NCI-H82 (cell line): ENCODE measurements at regions not wholly inside any gene's neighbourhood (a gene's known extent, or its start where the extent isn't known, plus 50 kb on each side); places are given as distances from the start of the nearest gene placed in this dataset.
"Not testable (repeated sequence)": the region's sequence is repeated elsewhere in the genome, so short reads cannot be mapped to it uniquely, and the experiment has no call there.

Experiments used
- DNase-seq: peaks from one replicate; lab custom pipeline; 2025; lab: John Stamatoyannopoulos, UW

- DNase-seq, result peak; percentile 23
These were observed 836.6 kb upstream of the PRKX start for GRCh38 chrX:4550018-4550417.

- peak; percentile 59 for DNase-seq
These were observed 833.9 kb upstream of the PRKX start for GRCh38 chrX:4547213-4547836.

- DNase-seq, result not testable (repeated sequence)
These were observed 832.7 kb upstream of the PRKX start for GRCh38 chrX:4546178-4546577.

GRCh38 chrX:4528247-4528646, 814.8 kb upstream of the PRKX start:
- no peak for DNase-seq

- DNase-seq, result no peak
These were observed 772.5 kb upstream of the PRKX start for GRCh38 chrX:4485912-4486311.

GRCh38 chrX:4484266-4484665, 770.8 kb upstream of the PRKX start:
- no peak for DNase-seq

GRCh38 chrX:4451591-4451990, 738.1 kb upstream of the PRKX start:
- peak; percentile 33 for DNase-seq

GRCh38 chrX:4450177-4450576, 736.7 kb upstream of the PRKX start:
- DNase-seq, result no peak

- no peak for DNase-seq
These were observed 722.5 kb upstream of the PRKX start for GRCh38 chrX:4435905-4436304.

GRCh38 chrX:4397471-4397870, 684.0 kb upstream of the PRKX start:
- DNase-seq, result no peak

GRCh38 chrX:4382273-4382672, 668.8 kb upstream of the PRKX start:
- DNase-seq, result no peak

- DNase-seq, result no peak
These were observed 667.3 kb upstream of the PRKX start for GRCh38 chrX:4380710-4381109.

- no peak for DNase-seq
These were observed 665.6 kb upstream of the PRKX start for GRCh38 chrX:4379071-4379470.

- DNase-seq, result no peak
These were observed 660.3 kb upstream of the PRKX start for GRCh38 chrX:4373791-4374190.

- DNase-seq, result no peak
These were observed 645.1 kb upstream of the PRKX start for GRCh38 chrX:4358577-4358976.

GRCh38 chrX:4322916-4323315, 609.5 kb upstream of the PRKX start:
- DNase-seq, result no peak

- no peak for DNase-seq
These were observed 607.0 kb upstream of the PRKX start for GRCh38 chrX:4320436-4320947.

GRCh38 chrX:4315891-4316290, 602.4 kb upstream of the PRKX start:
- DNase-seq, result no peak

GRCh38 chrX:4314586-4314985, 601.1 kb upstream of the PRKX start:
- no peak for DNase-seq

- peak; percentile 21 for DNase-seq
These were observed 563.7 kb upstream of the PRKX start for GRCh38 chrX:4277122-4277521.

- DNase-seq, result no peak
These were observed 555.2 kb upstream of the PRKX start for GRCh38 chrX:4268676-4269075.

- no peak for DNase-seq
These were observed 551.6 kb upstream of the PRKX start for GRCh38 chrX:4265036-4265435.

GRCh38 chrX:4263030-4263803, 549.8 kb upstream of the PRKX start:
- DNase-seq, result peak; percentile 59

GRCh38 chrX:4253092-4253491, 539.6 kb upstream of the PRKX start:
- no peak for DNase-seq
